ENCODE measurements at regions not wholly inside any gene's neighbourhood (a gene's known extent, or its start where the extent isn't known, plus 50 kb on each side); places are given as distances from the start of the nearest gene placed in this dataset.

DNA sequence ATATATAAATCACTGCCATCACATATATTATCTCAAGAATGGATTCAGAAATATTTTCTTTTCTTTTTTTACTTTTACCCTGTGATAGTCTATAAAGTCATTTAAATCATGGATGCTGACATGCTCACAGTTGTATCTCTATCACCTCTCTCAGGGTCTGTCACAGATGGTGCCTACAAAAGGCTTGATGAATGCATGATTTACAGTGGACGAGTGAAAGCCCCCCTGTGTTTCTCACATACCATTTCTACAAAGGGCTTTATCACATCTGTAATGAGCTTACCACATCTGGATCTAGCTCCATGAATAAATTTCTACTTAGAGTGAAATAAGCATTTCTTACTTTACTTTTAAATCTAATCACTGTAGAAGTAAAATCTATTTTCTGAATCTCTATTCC lies 121.4 kb upstream of the CARD18 start:
- H3K4me3 Mint-ChIP-seq (ENCODE audit: unreplicated experiment), result no peak overlapping the region
- POLR2A ChIA-PET, result no interaction called here
- no peaks in the 10 kb centered on the region for H3K4me1 Mint-ChIP-seq (ENCODE audit: insufficient read depth, unreplicated experiment)
- CTCF ChIA-PET, result interaction anchor here (0.6 kb wide), 1 partner anchor 1287 kb away, joined by 3 read pairs; no protein-coding TSS in a partner anchor
- TF ChIP-seq, protein P1, sequence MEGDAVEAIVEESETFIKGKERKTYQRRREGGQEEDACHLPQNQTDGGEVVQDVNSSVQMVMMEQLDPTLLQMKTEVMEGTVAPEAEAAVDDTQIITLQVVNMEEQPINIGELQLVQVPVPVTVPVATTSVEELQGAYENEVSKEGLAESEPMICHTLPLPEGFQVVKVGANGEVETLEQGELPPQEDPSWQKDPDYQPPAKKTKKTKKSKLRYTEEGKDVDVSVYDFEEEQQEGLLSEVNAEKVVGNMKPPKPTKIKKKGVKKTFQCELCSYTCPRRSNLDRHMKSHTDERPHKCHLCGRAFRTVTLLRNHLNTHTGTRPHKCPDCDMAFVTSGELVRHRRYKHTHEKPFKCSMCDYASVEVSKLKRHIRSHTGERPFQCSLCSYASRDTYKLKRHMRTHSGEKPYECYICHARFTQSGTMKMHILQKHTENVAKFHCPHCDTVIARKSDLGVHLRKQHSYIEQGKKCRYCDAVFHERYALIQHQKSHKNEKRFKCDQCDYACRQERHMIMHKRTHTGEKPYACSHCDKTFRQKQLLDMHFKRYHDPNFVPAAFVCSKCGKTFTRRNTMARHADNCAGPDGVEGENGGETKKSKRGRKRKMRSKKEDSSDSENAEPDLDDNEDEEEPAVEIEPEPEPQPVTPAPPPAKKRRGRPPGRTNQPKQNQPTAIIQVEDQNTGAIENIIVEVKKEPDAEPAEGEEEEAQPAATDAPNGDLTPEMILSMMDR (IDR thresholded peaks at IDR 0.05; ENCODE audit: unreplicated experiment), result no peak
- no peaks in the 10 kb centered on the region for H3K27me3 Mint-ChIP-seq (ENCODE audit: insufficient read depth, unreplicated experiment)
- H3K27ac Mint-ChIP-seq (ENCODE audit: low read depth, unreplicated experiment), result no peak overlapping the region
- no TSS peak for BruUV-seq (replicated peaks)
- DNase-seq (ENCODE audit: unreplicated experiment), result no peak
- no peaks in the 10 kb centered on the region for H3K36me3 Mint-ChIP-seq (ENCODE audit: insufficient read depth, unreplicated experiment)
- intact Hi-C loops (cut with micrococcal nuclease), result no loop called here
- no peaks in the 10 kb centered on the region for H3K9me3 Mint-ChIP-seq (ENCODE audit: unreplicated experiment)

DNA sequence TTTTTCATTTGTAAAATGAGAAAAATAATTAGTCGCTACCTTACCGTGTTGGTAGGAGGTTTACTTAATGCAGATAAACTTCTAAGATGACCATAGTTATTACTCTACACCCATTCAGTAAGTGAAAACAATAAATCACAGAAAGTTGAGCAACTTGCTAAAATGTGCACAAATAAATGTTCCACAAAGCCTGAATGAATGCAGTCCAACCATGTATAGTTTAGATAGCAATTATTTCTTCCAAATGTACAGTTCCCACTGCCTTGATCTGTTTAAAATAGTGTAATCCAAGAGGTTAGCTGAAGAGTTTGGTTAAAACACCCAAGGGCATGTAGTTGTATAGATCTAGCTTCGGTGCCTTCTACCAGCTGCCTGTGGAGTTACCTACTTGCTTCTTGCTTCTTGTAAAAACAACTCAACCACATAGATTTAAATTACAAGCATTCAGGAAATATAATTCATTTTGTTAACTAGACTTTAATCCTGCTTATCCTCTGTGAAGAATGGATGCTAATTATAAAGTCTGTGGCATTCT lies 106.3 kb upstream of the CARD18 start:
- H3K27me3 Mint-ChIP-seq (ENCODE audit: insufficient read depth, unreplicated experiment), result no peaks in the 10 kb centered on the region
- TF ChIP-seq, protein P1 (IDR thresholded peaks at IDR 0.05; ENCODE audit: unreplicated experiment), result no peak
- ChIA-PET POLR2A (interaction anchor here (0.7 to 1.0 kb wide), 2 partner anchors 8 to 9 kb away, joined by 3 to 4 read pairs; no protein-coding TSS in a partner anchor), CTCF (no interaction called here)
- H3K9me3 Mint-ChIP-seq (ENCODE audit: unreplicated experiment), result no peaks in the 10 kb centered on the region
- no peak overlapping the region for H3K27ac Mint-ChIP-seq (ENCODE audit: low read depth, unreplicated experiment)
- no peak for DNase-seq (ENCODE audit: unreplicated experiment)
- no peaks in the 10 kb centered on the region for H3K36me3 Mint-ChIP-seq (ENCODE audit: insufficient read depth, unreplicated experiment)
- H3K4me1 Mint-ChIP-seq (ENCODE audit: insufficient read depth, unreplicated experiment), result peaks cover 5% of the 10 kb centered on the region
- H3K4me3 Mint-ChIP-seq (ENCODE audit: unreplicated experiment), result no peak overlapping the region
- intact Hi-C loops (cut with micrococcal nuclease), result no loop called here
- no TSS peak for BruUV-seq (replicated peaks)

DNA sequence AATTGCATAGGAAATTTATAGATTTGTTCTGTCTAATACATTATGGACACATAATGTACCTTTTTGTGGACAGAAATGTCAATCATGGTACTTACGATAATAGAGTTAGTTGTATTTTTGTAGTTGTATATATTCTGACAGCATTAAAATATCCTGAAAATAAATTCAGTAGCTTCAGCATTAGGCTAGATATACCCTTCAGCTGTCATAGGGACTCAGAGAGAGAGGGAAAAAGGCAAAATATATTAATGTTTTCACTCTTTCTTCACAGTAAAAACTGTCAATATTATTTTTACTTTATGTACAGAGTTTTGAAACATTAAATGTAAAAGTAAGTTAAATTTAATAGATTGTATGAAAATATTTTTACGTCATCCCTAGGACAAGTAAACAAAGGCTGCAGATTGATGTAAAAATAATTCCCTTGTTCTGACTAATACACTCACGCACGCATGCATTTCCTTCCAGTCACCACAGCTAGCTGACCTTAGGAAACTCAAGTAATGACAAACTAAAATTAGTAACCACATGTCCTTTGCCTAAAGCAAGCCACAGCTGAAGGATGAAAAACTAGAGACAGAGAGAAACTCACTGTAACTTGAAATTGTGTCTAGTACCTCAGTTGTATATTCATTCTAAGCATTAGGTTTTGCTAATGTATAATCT lies 104.7 kb upstream of the CARD18 start:
- Mint-ChIP-seq H3K9me3 (ENCODE audit: unreplicated experiment) (no peaks in the 10 kb centered on the region), H3K27ac (ENCODE audit: low read depth, unreplicated experiment) (peak overlapping the region; percentile 25), H3K4me3 (ENCODE audit: unreplicated experiment) (no peak overlapping the region), H3K4me1 (ENCODE audit: insufficient read depth, unreplicated experiment) (peaks cover 5% of the 10 kb centered on the region), H3K27me3 (ENCODE audit: insufficient read depth, unreplicated experiment) (no peaks in the 10 kb centered on the region), H3K36me3 (ENCODE audit: insufficient read depth, unreplicated experiment) (no peaks in the 10 kb centered on the region)
- peak; percentile 84 for DNase-seq (ENCODE audit: unreplicated experiment)
- TF ChIP-seq, protein P1 (IDR thresholded peaks at IDR 0.05; ENCODE audit: unreplicated experiment), result no peak
- intact Hi-C loops (cut with micrococcal nuclease), result no loop called here
- BruUV-seq (replicated peaks), result no TSS peak
- ChIA-PET CTCF (interaction anchor here (0.6 kb wide), 1 partner anchor 980 kb away, joined by 3 read pairs; no protein-coding TSS in a partner anchor), POLR2A (interaction anchor here (0.5 to 1.0 kb wide), 5 partner anchors 14 to 652 kb away, joined by 3 to 4 read pairs (median 3); no protein-coding TSS in a partner anchor)

DNA sequence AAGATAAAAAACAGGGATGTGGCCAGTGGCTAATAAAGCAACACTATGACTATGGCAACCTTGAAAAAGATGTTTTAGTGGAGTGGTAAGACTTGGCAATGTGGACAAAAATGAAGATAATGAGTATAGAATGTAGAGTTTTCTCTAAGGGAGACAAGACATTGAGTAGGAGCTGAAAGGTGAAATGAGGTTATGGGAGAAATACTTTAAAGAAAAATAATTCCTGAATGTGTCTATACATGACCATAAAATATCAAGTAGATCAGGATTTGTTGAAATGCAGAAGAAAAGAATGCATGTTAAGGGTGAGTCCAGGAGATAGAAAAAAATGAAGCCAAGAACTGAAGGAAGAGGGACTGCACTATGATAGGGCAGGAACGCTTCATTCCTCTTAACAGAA lies 101.6 kb upstream of the CARD18 start:
- intact Hi-C loops (cut with micrococcal nuclease), result no loop called here
- no peaks in the 10 kb centered on the region for H3K36me3 Mint-ChIP-seq (ENCODE audit: insufficient read depth, unreplicated experiment)
- no peak overlapping the region for H3K27ac Mint-ChIP-seq (ENCODE audit: low read depth, unreplicated experiment)
- H3K4me3 Mint-ChIP-seq (ENCODE audit: unreplicated experiment), result no peak overlapping the region
- ChIA-PET CTCF (interaction anchor here (0.6 kb wide), 1 partner anchor 55 kb away, joined by 3 read pairs; no protein-coding TSS in a partner anchor), POLR2A (no interaction called here)
- H3K27me3 Mint-ChIP-seq (ENCODE audit: insufficient read depth, unreplicated experiment), result no peaks in the 10 kb centered on the region
- DNase-seq (ENCODE audit: unreplicated experiment), result no peak
- no TSS peak for BruUV-seq (replicated peaks)
- no peaks in the 10 kb centered on the region for H3K9me3 Mint-ChIP-seq (ENCODE audit: unreplicated experiment)
- peaks cover 5% of the 10 kb centered on the region for H3K4me1 Mint-ChIP-seq (ENCODE audit: insufficient read depth, unreplicated experiment)
- TF ChIP-seq, protein P1 (IDR thresholded peaks at IDR 0.05; ENCODE audit: unreplicated experiment), result no peak
